ENCODE measurements at regions not wholly inside any gene's neighbourhood (a gene's known extent, or its start where the extent isn't known, plus 50 kb on each side); places are given as distances from the start of the nearest gene placed in this dataset.
"Not testable (repeated sequence)": the region's sequence is repeated elsewhere in the genome, so short reads cannot be mapped to it uniquely, and the experiment has no call there.

DNA sequence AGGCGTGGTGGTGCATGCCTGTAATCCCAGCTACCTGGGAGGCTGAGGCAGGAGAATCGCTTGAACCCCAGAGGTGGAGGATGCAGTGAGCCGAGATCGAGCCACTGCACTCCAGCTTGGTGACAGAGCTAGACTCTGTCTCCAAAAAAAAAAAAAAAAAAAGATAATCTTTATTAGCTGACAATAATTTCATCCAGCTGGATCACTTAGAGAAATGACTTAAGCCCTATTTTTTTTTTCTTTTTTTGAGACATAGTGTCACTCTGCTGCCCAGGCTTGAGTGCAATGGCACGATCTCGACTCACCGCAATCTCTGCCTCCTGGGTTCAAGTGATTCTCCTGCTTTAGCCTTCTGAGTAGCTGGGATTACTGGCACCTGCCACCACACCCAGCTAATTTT lies 51.6 kb upstream of the MAP4K4 start:
- ATAC-seq; intact Hi-C loops (cut with DNase I); FAIRE-seq; H3K27me3 ChIP-seq; H3K9me3 ChIP-seq; H3K27ac ChIP-seq; DNase-seq; H3K4me1 ChIP-seq; H3K36me3 ChIP-seq; H3K4me3 ChIP-seq: not testable (repeated sequence)
- WGBS, 2 donors, result 96 to 99% methylated on average over 7 of the region's 7 CpGs

DNA sequence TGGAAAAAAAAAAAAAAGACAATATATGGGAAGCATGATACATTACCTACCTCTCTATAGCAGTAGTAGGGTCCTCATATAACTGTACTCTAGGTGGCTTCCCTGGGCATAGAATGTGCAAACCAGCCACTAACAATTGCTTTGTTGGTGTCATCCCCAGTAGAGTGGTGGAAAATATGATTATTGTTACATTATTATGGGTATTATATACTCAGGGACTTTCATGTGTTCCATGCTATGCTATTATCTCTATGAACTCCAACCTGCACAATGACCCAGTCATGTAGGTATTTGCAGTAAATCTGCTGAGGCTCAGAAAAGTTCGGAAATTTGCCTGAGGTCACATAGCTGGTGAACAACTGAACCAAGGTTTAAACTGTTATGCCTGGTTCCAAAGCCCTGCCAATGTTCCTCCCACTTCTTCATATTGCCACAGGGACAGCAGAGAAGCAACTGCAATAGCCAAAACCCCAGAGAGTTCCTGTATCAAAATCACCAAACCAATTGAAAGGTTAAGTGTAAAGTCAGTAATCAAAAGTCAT lies 52.6 kb upstream of the MAP4K4 start:
- no peaks in the 10 kb centered on the region for H3K9me3 ChIP-seq
- H3K4me3 ChIP-seq, result no peak overlapping the region
- DNase-seq, result no peak
- TF ChIP-seq, protein P1, sequence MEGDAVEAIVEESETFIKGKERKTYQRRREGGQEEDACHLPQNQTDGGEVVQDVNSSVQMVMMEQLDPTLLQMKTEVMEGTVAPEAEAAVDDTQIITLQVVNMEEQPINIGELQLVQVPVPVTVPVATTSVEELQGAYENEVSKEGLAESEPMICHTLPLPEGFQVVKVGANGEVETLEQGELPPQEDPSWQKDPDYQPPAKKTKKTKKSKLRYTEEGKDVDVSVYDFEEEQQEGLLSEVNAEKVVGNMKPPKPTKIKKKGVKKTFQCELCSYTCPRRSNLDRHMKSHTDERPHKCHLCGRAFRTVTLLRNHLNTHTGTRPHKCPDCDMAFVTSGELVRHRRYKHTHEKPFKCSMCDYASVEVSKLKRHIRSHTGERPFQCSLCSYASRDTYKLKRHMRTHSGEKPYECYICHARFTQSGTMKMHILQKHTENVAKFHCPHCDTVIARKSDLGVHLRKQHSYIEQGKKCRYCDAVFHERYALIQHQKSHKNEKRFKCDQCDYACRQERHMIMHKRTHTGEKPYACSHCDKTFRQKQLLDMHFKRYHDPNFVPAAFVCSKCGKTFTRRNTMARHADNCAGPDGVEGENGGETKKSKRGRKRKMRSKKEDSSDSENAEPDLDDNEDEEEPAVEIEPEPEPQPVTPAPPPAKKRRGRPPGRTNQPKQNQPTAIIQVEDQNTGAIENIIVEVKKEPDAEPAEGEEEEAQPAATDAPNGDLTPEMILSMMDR (IDR thresholded peaks at IDR 0.05), result no peak
- ATAC-seq, result no peak
- H3K27me3 ChIP-seq, result no peaks in the 10 kb centered on the region
- no peaks in the 10 kb centered on the region for H3K36me3 ChIP-seq
- FAIRE-seq, result no peak
- H3K4me1 ChIP-seq, result no peaks in the 10 kb centered on the region
- WGBS, 2 donors, result 77 to 81% methylated on average over 1 of the region's 1 CpG
- intact Hi-C loops (cut with DNase I), result no loop called here
- no peak overlapping the region for H3K27ac ChIP-seq

DNA sequence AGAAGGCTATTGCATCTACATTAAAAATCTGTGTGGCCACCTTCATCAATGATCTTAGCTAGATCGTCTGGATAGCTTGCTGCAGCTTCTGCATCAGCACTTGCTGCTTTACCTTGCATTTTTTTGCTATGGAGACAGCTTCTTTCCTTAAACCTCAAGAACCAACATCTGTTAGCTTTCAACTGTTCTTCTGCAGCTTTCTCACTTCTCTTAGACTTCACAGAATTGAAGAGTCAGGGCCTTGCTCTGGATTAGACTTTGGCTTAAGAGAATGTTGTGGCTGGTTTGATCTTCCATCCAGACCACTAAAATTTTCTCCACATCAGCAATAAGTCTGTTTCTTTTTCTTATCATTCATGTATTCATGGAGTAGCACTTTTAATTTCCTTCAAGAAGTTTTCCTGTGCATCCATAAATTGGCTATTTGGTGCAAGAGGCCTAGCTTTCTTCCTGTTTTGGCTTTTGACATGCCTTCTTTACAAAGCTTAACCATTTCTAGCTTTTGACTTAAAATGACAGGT lies 54.4 kb upstream of the MAP4K4 start:
- no peak for FAIRE-seq
- Histone ChIP-seq H3K4me3 (no peak overlapping the region), H3K27me3 (no peaks in the 10 kb centered on the region), H3K36me3 (no peaks in the 10 kb centered on the region), H3K9me3 (no peaks in the 10 kb centered on the region), H3K27ac (no peak overlapping the region), H3K4me1 (no peaks in the 10 kb centered on the region)
- intact Hi-C loops (cut with DNase I), result no loop called here
- DNase-seq, result no peak
- ATAC-seq, result no peak
- WGBS, 2 donors, result 73 to 84% methylated on average over 1 of the region's 1 CpG
- TF ChIP-seq, protein P1 (IDR thresholded peaks at IDR 0.05), result no peak

DNA sequence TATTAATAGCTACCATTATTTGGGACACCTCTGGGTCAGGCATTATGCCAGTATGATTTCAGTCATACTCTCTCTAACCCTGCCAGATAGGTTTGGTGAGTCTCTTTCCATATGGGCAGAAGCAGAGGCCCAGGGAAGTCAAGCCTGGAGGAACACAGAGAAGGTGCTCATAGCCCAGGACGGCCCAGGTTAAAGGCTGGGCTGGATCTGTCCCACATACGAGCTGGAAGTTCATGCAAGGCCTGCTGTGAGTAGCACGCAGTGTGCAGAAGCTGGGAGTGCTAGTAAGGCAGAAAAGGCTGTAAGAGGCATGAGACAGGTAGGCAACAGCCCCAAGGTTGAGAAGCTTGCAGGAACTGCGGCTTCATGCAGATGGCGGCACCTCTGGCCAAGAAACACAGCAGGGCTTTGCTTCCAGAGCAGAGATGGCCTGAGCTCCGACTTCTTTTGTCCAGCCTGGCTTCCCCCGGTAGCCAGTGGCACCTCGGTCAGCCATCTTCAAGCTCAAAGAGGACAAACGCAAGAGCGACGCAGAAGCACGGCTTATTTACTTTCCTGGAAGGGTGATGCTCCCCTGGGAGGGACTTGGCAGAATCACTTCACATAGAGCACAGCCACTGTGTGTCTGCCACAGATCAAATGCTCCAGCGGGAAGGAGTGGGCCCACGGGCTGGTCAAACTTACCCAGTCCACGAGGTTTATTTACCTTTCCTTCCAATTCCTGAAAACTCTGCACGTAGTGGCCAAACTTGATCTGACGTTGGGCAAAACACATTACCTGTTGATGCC lies 58.5 kb upstream of the MAP4K4 start:
- 79 to 82% methylated on average over 17 of the region's 17 CpGs for WGBS, 2 donors
- FAIRE-seq (no peak), ATAC-seq (no peak), DNase-seq (no peak)
- Histone ChIP-seq H3K4me1 (no peaks in the 10 kb centered on the region), H3K4me3 (no peak overlapping the region), H3K9me3 (no peaks in the 10 kb centered on the region), H3K36me3 (no peaks in the 10 kb centered on the region), H3K27ac (no peak overlapping the region), H3K27me3 (no peaks in the 10 kb centered on the region)
- intact Hi-C loops (cut with DNase I), result no loop called here
- TF ChIP-seq, protein P1 (IDR thresholded peaks at IDR 0.05), result no peak

DNA sequence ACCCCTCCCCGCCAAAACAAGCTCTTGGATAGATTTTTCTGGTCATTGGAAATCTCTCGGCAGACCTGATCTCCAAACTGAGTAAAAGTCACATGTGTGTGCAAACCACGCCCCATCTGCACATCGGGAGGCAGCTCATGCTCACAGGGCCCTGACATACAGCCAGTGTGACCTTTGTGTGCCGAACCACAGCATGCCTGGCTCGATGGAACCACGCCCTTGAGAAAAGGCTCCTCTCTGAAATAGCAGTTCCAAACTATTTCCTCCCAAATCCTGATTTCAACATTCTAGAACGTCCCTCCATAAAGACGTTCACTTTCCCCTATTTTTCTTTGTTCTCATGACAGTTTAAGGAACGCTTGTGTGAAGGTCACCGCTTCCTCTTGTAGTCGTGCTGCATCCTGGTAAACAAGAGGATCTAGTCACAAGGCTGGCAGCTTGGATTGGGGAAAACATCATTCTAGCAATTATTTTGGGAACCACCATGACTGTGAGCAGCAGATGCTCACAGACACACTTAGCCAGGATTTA lies 59.3 kb upstream of the MAP4K4 start:
- WGBS, 2 donors, result 81 to 89% methylated on average over 12 of the region's 12 CpGs
- no peaks in the 10 kb centered on the region for H3K9me3 ChIP-seq
- ATAC-seq, result no peak
- H3K27me3 ChIP-seq, result no peaks in the 10 kb centered on the region
- intact Hi-C loops (cut with DNase I), result no loop called here
- no peak overlapping the region for H3K27ac ChIP-seq
- no peak overlapping the region for H3K4me3 ChIP-seq
- no peaks in the 10 kb centered on the region for H3K4me1 ChIP-seq
- FAIRE-seq, result no peak
- TF ChIP-seq, protein P1 (IDR thresholded peaks at IDR 0.05), result no peak
- no peak for DNase-seq
- no peaks in the 10 kb centered on the region for H3K36me3 ChIP-seq
